GM21381 (cell line): ENCODE measurements at regions not wholly inside any gene's neighbourhood (a gene's known extent, or its start where the extent isn't known, plus 50 kb on each side); places are given as distances from the start of the nearest gene placed in this dataset.

ENCODE experiments used
- ATAC-seq: cut with Tn5 transposase; IDR thresholded peaks from one replicate; pipeline ENCODE4 v1.9.1; 2021; ENCODE audit warnings: mild to moderate bottlenecking, moderate library complexity; ENCODE audit not compliant: unreplicated experiment

GRCh38 chr1:99565606-99566289 lies 80.2 kb upstream of the PALMD start:
- no peak for ATAC-seq

- no peak for ATAC-seq
Measured at GRCh38 chr1:99566290-99567021, 79.5 kb upstream of the PALMD start.

GRCh38 chr1:99570486-99571089 lies 75.3 kb upstream of the PALMD start:
- ATAC-seq, result no peak

GRCh38 chr1:99571092-99571734 lies 74.7 kb upstream of the PALMD start:
- ATAC-seq, result no peak

GRCh38 chr1:99573431-99574217 lies 72.3 kb upstream of the PALMD start:
- ATAC-seq, result no peak

- ATAC-seq, result no peak
Measured at GRCh38 chr1:99577313-99577712, 68.6 kb upstream of the PALMD start.

- no peak for ATAC-seq
Measured at GRCh38 chr1:99579691-99580172, 66.2 kb upstream of the PALMD start.

GRCh38 chr1:99580451-99580850 lies 65.5 kb upstream of the PALMD start:
- no peak for ATAC-seq

GRCh38 chr1:99587008-99587407 lies 58.9 kb upstream of the PALMD start:
- ATAC-seq, result no peak

GRCh38 chr1:99589186-99589636 lies 56.7 kb upstream of the PALMD start:
- ATAC-seq, result no peak

- ATAC-seq, result no peak
Measured at GRCh38 chr1:99590578-99591209, 55.2 kb upstream of the PALMD start.

- ATAC-seq, result no peak
Measured at GRCh38 chr1:99591886-99592285, 54.0 kb upstream of the PALMD start.

GRCh38 chr1:99594205-99594604 lies 51.7 kb upstream of the PALMD start:
- ATAC-seq, result no peak

GRCh38 chr1:99595041-99595440 lies 50.9 kb upstream of the PALMD start:
- no peak for ATAC-seq

- no peak for ATAC-seq
Measured at GRCh38 chr1:99595441-99595840, 50.5 kb upstream of the PALMD start.
